CD4-positive, alpha-beta T cell (primary cell): ENCODE measurements at regions not wholly inside any gene's neighbourhood (a gene's known extent, or its start where the extent isn't known, plus 50 kb on each side); places are given as distances from the start of the nearest gene placed in this dataset.

ENCODE experiments used
- ATAC-seq: fragments of 200-7000 bp; cut with Tn5 transposase; one replicate; pipeline ENCODE4 v1.10.0; 2022; ENCODE audit warnings: mild to moderate bottlenecking; ENCODE audit not compliant: poor library complexity
- CTCF ChIA-PET: fragments of 350-600 bp; sonication (Branson Sonifier 250); formaldehyde crosslinking; loops from one replicate; lab custom pipeline; 2021; ENCODE audit warnings: antibody characterized with exemption, inconsistent platforms; lab: Charles Lee
- POLR2A ChIA-PET: fragments of 350-600 bp; sonication (Branson Sonifier 250); formaldehyde crosslinking; loops from one replicate; lab custom pipeline; 2021; ENCODE audit warnings: antibody characterized with exemption, inconsistent platforms; lab: Charles Lee
- DNase-seq, 14 experiments: peaks; one replicate each; pipeline ENCODE4 v3.0.0-alpha.2; 2013 to 2020; ENCODE audit warnings: mixed read lengths in 2 of 14
- H3K27ac ChIP-seq, 2 donors: one replicate each; pipeline versions ENCODE4 v1.5.1 to v1.7.0; 2013; ENCODE audit warnings: low read length in 2 of 2, low read depth in 1 of 2, mild to moderate bottlenecking in 1 of 2
- H3K27me3 ChIP-seq, 2 experiments: 1 replicate in 1 of 2; 2 replicates in 1 of 2; pipeline versions ENCODE4 v1.6.1 to v1.7.0; 2013; ENCODE audit warnings: low read length in 2 of 2, control low read depth in 1 of 2, mild to moderate bottlenecking in 1 of 2, moderate library complexity in 1 of 2; ENCODE audit not compliant: insufficient read depth in 2 of 2, control insufficient read depth in 1 of 2
- H3K36me3 ChIP-seq: one replicate; pipeline ENCODE4 v1.6.1; 2013; ENCODE audit warnings: low read length, control low read depth; ENCODE audit not compliant: insufficient read depth
- H3K4me1 ChIP-seq: one replicate; pipeline ENCODE4 v1.6.1; 2013; ENCODE audit warnings: low read length, control low read depth; ENCODE audit not compliant: insufficient read depth
- H3K4me3 ChIP-seq: one replicate; pipeline ENCODE4 v1.5.1; 2013; ENCODE audit warnings: mild to moderate bottlenecking, low read length, moderate library complexity
- H3K9me3 ChIP-seq, 2 experiments: 1 replicate in 1 of 2; 2 replicates in 1 of 2; pipeline versions ENCODE4 v1.6.1 to v1.7.0; 2013; ENCODE audit warnings: low read length in 2 of 2, mild to moderate bottlenecking in 2 of 2, control low read depth in 1 of 2, moderate library complexity in 1 of 2; ENCODE audit not compliant: control insufficient read depth in 1 of 2, insufficient read depth in 1 of 2
- H3K27ac Mint-ChIP-seq: one replicate; pipeline ENCODE4 v1.8.0; 2020; ENCODE audit warnings: mixed read lengths
- H3K27me3 Mint-ChIP-seq: one replicate; pipeline ENCODE4 v1.8.0; 2021; ENCODE audit warnings: mixed read lengths
- H3K36me3 Mint-ChIP-seq: one replicate; pipeline ENCODE4 v1.8.0; 2021; ENCODE audit warnings: low read depth, mixed read lengths
- H3K4me1 Mint-ChIP-seq: one replicate; pipeline ENCODE4 v1.8.0; 2021; ENCODE audit warnings: low read depth, mixed read lengths
- H3K4me3 Mint-ChIP-seq: one replicate; pipeline ENCODE4 v1.8.0; 2020; ENCODE audit warnings: mild to moderate bottlenecking, mixed read lengths
- H3K9me3 Mint-ChIP-seq: one replicate; pipeline ENCODE4 v1.8.0; 2020; ENCODE audit warnings: mixed read lengths
- CTCF ChIP-seq: fragments of 200-600 bp; IDR thresholded peaks from one replicate; pipeline ENCODE4 v1.8.0; 2022; ENCODE audit warnings: antibody characterized with exemption, mild to moderate bottlenecking
- intact Hi-C, 2 experiments: fragments of 100-400 bp; cut with DNase I in 1 of 2; cut with micrococcal nuclease in 1 of 2; formaldehyde crosslinking; loops; one replicate each; pipeline versions ENCODE4 v1.15.1 to v1.9.0; 2023 to 2025; cut with DNase I, micrococcal nuclease

- Histone ChIP-seq H3K4me1 (no peaks in the 10 kb centered on the region), H3K27me3 (no peaks in the 10 kb centered on the region), H3K4me3 (no peak overlapping the region), H3K36me3 (no peaks in the 10 kb centered on the region), H3K27ac (no peak overlapping the region), H3K9me3 (peaks cover 0 to 4% of the 10 kb centered on the region in 2 experiments)
- intact Hi-C loops, result no loop called here
- ChIA-PET POLR2A (no interaction called here), CTCF (no interaction called here)
- no peak for ATAC-seq
- no peaks in the 10 kb centered on the region for H3K4me1 Mint-ChIP-seq
- no peak for DNase-seq
- H3K9me3 Mint-ChIP-seq, result peaks cover 12% of the 10 kb centered on the region
- no peak overlapping the region for H3K27ac Mint-ChIP-seq
- TF ChIP-seq CTCF, result no peak
- no peaks in the 10 kb centered on the region for H3K36me3 Mint-ChIP-seq
- H3K27me3 Mint-ChIP-seq, result no peaks in the 10 kb centered on the region
- H3K4me3 Mint-ChIP-seq, result no peak overlapping the region
Observed at GRCh38 chr5:166163996-166164610, 2127.3 kb upstream of the WWC1 start.

- Histone ChIP-seq H3K36me3 (no peaks in the 10 kb centered on the region), H3K27ac (no peak overlapping the region), H3K9me3 (peaks cover 0 to 4% of the 10 kb centered on the region in 2 experiments), H3K4me1 (no peaks in the 10 kb centered on the region), H3K27me3 (no peaks in the 10 kb centered on the region), H3K4me3 (no peak overlapping the region)
- no peak for TF ChIP-seq CTCF
- no peaks in the 10 kb centered on the region for H3K4me1 Mint-ChIP-seq
- no peak overlapping the region for H3K27ac Mint-ChIP-seq
- no peak overlapping the region for H3K4me3 Mint-ChIP-seq
- ATAC-seq, result no peak
- POLR2A ChIA-PET, result no interaction called here
- CTCF ChIA-PET, result no interaction called here
- DNase-seq, result no peak
- peaks cover 15% of the 10 kb centered on the region for H3K9me3 Mint-ChIP-seq
- intact Hi-C loops, result no loop called here
- H3K36me3 Mint-ChIP-seq, result no peaks in the 10 kb centered on the region
- H3K27me3 Mint-ChIP-seq, result no peaks in the 10 kb centered on the region
Observed at GRCh38 chr5:166165596-166165995, 2125.8 kb upstream of the WWC1 start.

GRCh38 chr5:166166071-166166470 is 2125.4 kb upstream of the WWC1 start:
- Mint-ChIP-seq H3K27ac (no peak overlapping the region), H3K4me3 (no peak overlapping the region), H3K4me1 (no peaks in the 10 kb centered on the region), H3K27me3 (no peaks in the 10 kb centered on the region), H3K9me3 (peaks cover 17% of the 10 kb centered on the region), H3K36me3 (no peaks in the 10 kb centered on the region)
- Histone ChIP-seq H3K27ac (no peak overlapping the region), H3K27me3 (no peaks in the 10 kb centered on the region), H3K9me3 (peaks cover 0 to 4% of the 10 kb centered on the region in 2 experiments), H3K36me3 (no peaks in the 10 kb centered on the region), H3K4me3 (no peak overlapping the region), H3K4me1 (no peaks in the 10 kb centered on the region)
- CTCF ChIA-PET, result no interaction called here
- ATAC-seq (no peak), DNase-seq (no peak)
- intact Hi-C loops, result no loop called here
- POLR2A ChIA-PET, result no interaction called here
- TF ChIP-seq CTCF, result no peak
